CD4-positive, alpha-beta T cell (primary cell): ENCODE measurements at regions not wholly inside any gene's neighbourhood (a gene's known extent, or its start where the extent isn't known, plus 50 kb on each side); places are given as distances from the start of the nearest gene placed in this dataset.

Experiments used
- ATAC-seq: fragments of 200-7000 bp; cut with Tn5 transposase; one replicate; pipeline ENCODE4 v1.10.0; 2022; ENCODE audit warnings: mild to moderate bottlenecking; ENCODE audit not compliant: poor library complexity
- CTCF ChIA-PET: fragments of 350-600 bp; sonication (Branson Sonifier 250); formaldehyde crosslinking; loops from one replicate; lab custom pipeline; 2021; ENCODE audit warnings: antibody characterized with exemption, inconsistent platforms; lab: Charles Lee
- POLR2A ChIA-PET: fragments of 350-600 bp; sonication (Branson Sonifier 250); formaldehyde crosslinking; loops from one replicate; lab custom pipeline; 2021; ENCODE audit warnings: antibody characterized with exemption, inconsistent platforms; lab: Charles Lee
- DNase-seq, 14 experiments: peaks; one replicate each; pipeline ENCODE4 v3.0.0-alpha.2; 2013 to 2020; ENCODE audit warnings: mixed read lengths in 2 of 14
- H3K27ac ChIP-seq, 2 donors: one replicate each; pipeline versions ENCODE4 v1.5.1 to v1.7.0; 2013; ENCODE audit warnings: low read length in 2 of 2, low read depth in 1 of 2, mild to moderate bottlenecking in 1 of 2
- H3K27me3 ChIP-seq, 2 experiments: 1 replicate in 1 of 2; 2 replicates in 1 of 2; pipeline versions ENCODE4 v1.6.1 to v1.7.0; 2013; ENCODE audit warnings: low read length in 2 of 2, control low read depth in 1 of 2, mild to moderate bottlenecking in 1 of 2, moderate library complexity in 1 of 2; ENCODE audit not compliant: insufficient read depth in 2 of 2, control insufficient read depth in 1 of 2
- H3K36me3 ChIP-seq: one replicate; pipeline ENCODE4 v1.6.1; 2013; ENCODE audit warnings: low read length, control low read depth; ENCODE audit not compliant: insufficient read depth
- H3K4me1 ChIP-seq: one replicate; pipeline ENCODE4 v1.6.1; 2013; ENCODE audit warnings: low read length, control low read depth; ENCODE audit not compliant: insufficient read depth
- H3K4me3 ChIP-seq: one replicate; pipeline ENCODE4 v1.5.1; 2013; ENCODE audit warnings: mild to moderate bottlenecking, low read length, moderate library complexity
- H3K9me3 ChIP-seq, 2 experiments: 1 replicate in 1 of 2; 2 replicates in 1 of 2; pipeline versions ENCODE4 v1.6.1 to v1.7.0; 2013; ENCODE audit warnings: low read length in 2 of 2, mild to moderate bottlenecking in 2 of 2, control low read depth in 1 of 2, moderate library complexity in 1 of 2; ENCODE audit not compliant: control insufficient read depth in 1 of 2, insufficient read depth in 1 of 2
- H3K27ac Mint-ChIP-seq: one replicate; pipeline ENCODE4 v1.8.0; 2020; ENCODE audit warnings: mixed read lengths
- H3K27me3 Mint-ChIP-seq: one replicate; pipeline ENCODE4 v1.8.0; 2021; ENCODE audit warnings: mixed read lengths
- H3K36me3 Mint-ChIP-seq: one replicate; pipeline ENCODE4 v1.8.0; 2021; ENCODE audit warnings: low read depth, mixed read lengths
- H3K4me1 Mint-ChIP-seq: one replicate; pipeline ENCODE4 v1.8.0; 2021; ENCODE audit warnings: low read depth, mixed read lengths
- H3K4me3 Mint-ChIP-seq: one replicate; pipeline ENCODE4 v1.8.0; 2020; ENCODE audit warnings: mild to moderate bottlenecking, mixed read lengths
- H3K9me3 Mint-ChIP-seq: one replicate; pipeline ENCODE4 v1.8.0; 2020; ENCODE audit warnings: mixed read lengths
- intact Hi-C, 2 experiments: fragments of 100-400 bp; cut with DNase I in 1 of 2; cut with micrococcal nuclease in 1 of 2; formaldehyde crosslinking; loops; one replicate each; pipeline versions ENCODE4 v1.15.1 to v1.9.0; 2023 to 2025; cut with DNase I, micrococcal nuclease
- TF ChIP-seq, protein P1 (sequence below): fragments of 200-600 bp; IDR thresholded peaks from one replicate; pipeline ENCODE4 v1.8.0; 2022; ENCODE audit warnings: antibody characterized with exemption, mild to moderate bottlenecking

- Histone ChIP-seq H3K27ac (no peak overlapping the region), H3K27me3 (no peaks in the 10 kb centered on the region), H3K4me3 (no peak overlapping the region), H3K36me3 (no peaks in the 10 kb centered on the region), H3K4me1 (no peaks in the 10 kb centered on the region), H3K9me3 (peaks cover 0 to 5% of the 10 kb centered on the region in 2 experiments)
- H3K9me3 Mint-ChIP-seq = peaks cover 5% of the 10 kb centered on the region
- ChIA-PET CTCF (interaction anchor here (0.7 kb wide), 1 partner anchor 264 kb away, joined by 3 read pairs; no protein-coding TSS in a partner anchor), POLR2A (no interaction called here)
- no peak overlapping the region for H3K4me3 Mint-ChIP-seq
- H3K27ac Mint-ChIP-seq = no peak overlapping the region
- ATAC-seq = no peak
- TF ChIP-seq, protein P1, sequence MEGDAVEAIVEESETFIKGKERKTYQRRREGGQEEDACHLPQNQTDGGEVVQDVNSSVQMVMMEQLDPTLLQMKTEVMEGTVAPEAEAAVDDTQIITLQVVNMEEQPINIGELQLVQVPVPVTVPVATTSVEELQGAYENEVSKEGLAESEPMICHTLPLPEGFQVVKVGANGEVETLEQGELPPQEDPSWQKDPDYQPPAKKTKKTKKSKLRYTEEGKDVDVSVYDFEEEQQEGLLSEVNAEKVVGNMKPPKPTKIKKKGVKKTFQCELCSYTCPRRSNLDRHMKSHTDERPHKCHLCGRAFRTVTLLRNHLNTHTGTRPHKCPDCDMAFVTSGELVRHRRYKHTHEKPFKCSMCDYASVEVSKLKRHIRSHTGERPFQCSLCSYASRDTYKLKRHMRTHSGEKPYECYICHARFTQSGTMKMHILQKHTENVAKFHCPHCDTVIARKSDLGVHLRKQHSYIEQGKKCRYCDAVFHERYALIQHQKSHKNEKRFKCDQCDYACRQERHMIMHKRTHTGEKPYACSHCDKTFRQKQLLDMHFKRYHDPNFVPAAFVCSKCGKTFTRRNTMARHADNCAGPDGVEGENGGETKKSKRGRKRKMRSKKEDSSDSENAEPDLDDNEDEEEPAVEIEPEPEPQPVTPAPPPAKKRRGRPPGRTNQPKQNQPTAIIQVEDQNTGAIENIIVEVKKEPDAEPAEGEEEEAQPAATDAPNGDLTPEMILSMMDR = no peak
- H3K36me3 Mint-ChIP-seq = no peaks in the 10 kb centered on the region
- intact Hi-C loops = no loop called here
- no peaks in the 10 kb centered on the region for H3K27me3 Mint-ChIP-seq
- peaks cover 16% of the 10 kb centered on the region for H3K4me1 Mint-ChIP-seq
- no peak for DNase-seq
These were observed 237.1 kb downstream of the ZNF674 start for GRCh38 chrX:46308110-46308509.

GRCh38 chrX:46306103-46306502, 239.1 kb downstream of the ZNF674 start:
- Histone ChIP-seq H3K9me3 (peaks cover 0 to 5% of the 10 kb centered on the region in 2 experiments), H3K36me3 (no peaks in the 10 kb centered on the region), H3K4me3 (no peak overlapping the region), H3K27me3 (no peaks in the 10 kb centered on the region), H3K27ac (no peak overlapping the region), H3K4me1 (no peaks in the 10 kb centered on the region)
- DNase-seq = no peak
- Mint-ChIP-seq H3K36me3 (no peaks in the 10 kb centered on the region), H3K27ac (no peak overlapping the region), H3K9me3 (peaks cover 5% of the 10 kb centered on the region), H3K4me1 (peaks cover 11% of the 10 kb centered on the region), H3K27me3 (no peaks in the 10 kb centered on the region), H3K4me3 (no peak overlapping the region)
- ChIA-PET CTCF (no interaction called here), POLR2A (no interaction called here)
- intact Hi-C loops = no loop called here
- no peak for ATAC-seq
- TF ChIP-seq, protein P1 = no peak

GRCh38 chrX:46305431-46305830, 239.8 kb downstream of the ZNF674 start:
- CTCF ChIA-PET = no interaction called here
- H3K4me1 Mint-ChIP-seq = peaks cover 5% of the 10 kb centered on the region
- peaks cover 5% of the 10 kb centered on the region for H3K9me3 Mint-ChIP-seq

More at GRCh38 chrX:46305431-46305830, 239.8 kb downstream of the ZNF674 start:
- Mint-ChIP-seq H3K27ac (no peak overlapping the region), H3K4me3 (no peak overlapping the region), H3K27me3 (no peaks in the 10 kb centered on the region), H3K36me3 (no peaks in the 10 kb centered on the region)
- H3K27ac ChIP-seq = no peak overlapping the region
- TF ChIP-seq, protein P1 = no peak
- no peak for ATAC-seq
- H3K4me3 ChIP-seq = no peak overlapping the region
- H3K27me3 ChIP-seq = no peaks in the 10 kb centered on the region
- DNase-seq = no peak
- peaks cover 0 to 5% of the 10 kb centered on the region in 2 experiments for H3K9me3 ChIP-seq
- POLR2A ChIA-PET = no interaction called here
- H3K36me3 ChIP-seq = no peaks in the 10 kb centered on the region
- H3K4me1 ChIP-seq = no peaks in the 10 kb centered on the region
- intact Hi-C loops = no loop called here
